K562 (cell line): ENCODE measurements at regions not wholly inside any gene's neighbourhood (a gene's known extent, or its start where the extent isn't known, plus 50 kb on each side); places are given as distances from the start of the nearest gene placed in this dataset.

Source experiments
- ATAC-seq: fragments of 200-7000 bp; cut with Tn5 transposase; 3 replicates; pipeline ENCODE4 v1.9.1; 2020; ENCODE audit warnings: moderate library complexity
- BruUV-seq: library from RNA; stranded (reverse); fragments of 400-500 nt; replicated peaks from 2 replicates; lab custom pipeline; 2021; lab: Mats Ljungman, UMichigan
- CTCF ChIA-PET: fragments of 300-600 bp; formaldehyde crosslinking; extraction: SDS; loops from one replicate; lab custom pipeline; 2021; ENCODE audit warnings: low intra/inter-chr PET ratio; lab: Yijun Ruan, JAX
- POLR2A ChIA-PET: fragments of 300-600, 350-650 bp; sonication (Branson Sonifier 250); formaldehyde crosslinking; extraction: SDS; loops from one replicate; lab custom pipeline; 2021; ENCODE audit warnings: antibody characterized with exemption, inconsistent platforms; lab: Yijun Ruan, JAX
- DNase-seq, 4 experiments: peaks; one replicate each; pipeline versions ENCODE4 v3.0.0 to v3.0.0-alpha.2; 2011 to 2018; ENCODE audit warnings: low spot score in 3 of 4, mixed read lengths in 3 of 4; ENCODE audit errors: extremely low read depth in 1 of 4
- FAIRE-seq: peaks from 2 replicates; lab custom pipeline; 2011; peaks lifted over from hg19 to GRCh38; lab: Jason Lieb, UNC
- H2AFZ ChIP-seq: 2 replicates; pipeline ENCODE4 v1.6.0; 2011; ENCODE audit warnings: low read depth, low read length, control low read depth, inconsistent platforms
- H3K27ac ChIP-seq: fragments of 200-600 bp; 3 replicates; pipeline ENCODE4 v1.8.0; 2011; ENCODE audit warnings: low read depth, mild to moderate bottlenecking, control low read depth, inconsistent platforms, low read length, moderate library complexity, mixed read lengths; ENCODE audit errors: extremely low read depth
- H3K27me3 ChIP-seq, 2 experiments: fragments of 300-600 bp in 1 of 2; 2 replicates in 1 of 2; 3 replicates in 1 of 2; pipeline versions ENCODE4 v1.6.0 to v1.8.0; 2011; ENCODE audit warnings: inconsistent platforms in 2 of 2, low read length in 2 of 2, mild to moderate bottlenecking in 1 of 2, mixed read lengths in 1 of 2, moderate library complexity in 1 of 2; ENCODE audit not compliant: control insufficient read depth in 2 of 2, insufficient read depth in 2 of 2
- H3K36me3 ChIP-seq: fragments of 300-600 bp; 3 replicates; pipeline ENCODE4 v1.8.0; 2011; ENCODE audit warnings: mild to moderate bottlenecking, low read length, inconsistent platforms; ENCODE audit not compliant: control insufficient read depth, insufficient read depth
- H3K4me1 ChIP-seq, 2 experiments: fragments of 200-600 bp in 1 of 2; replicated peaks in 1 of 2; 2 replicates in 1 of 2; 3 replicates in 1 of 2; pipeline versions ENCODE4 v1.5.1 to v1.8.0; 2011; ENCODE audit warnings: inconsistent platforms in 2 of 2, low read length in 2 of 2, mild to moderate bottlenecking in 1 of 2, mixed read lengths in 1 of 2, moderate library complexity in 1 of 2; ENCODE audit not compliant: control insufficient read depth in 2 of 2, insufficient read depth in 2 of 2
- H3K4me2 ChIP-seq: 2 replicates; pipeline ENCODE4 v1.6.1; 2011; ENCODE audit warnings: low read length, control low read depth, inconsistent platforms, mixed read lengths; ENCODE audit not compliant: insufficient read depth
- H3K4me3 ChIP-seq: fragments of 200-600 bp; sonication (generic), shearing (Covaris generic); 2 replicates; pipeline ENCODE4 v1.5.1; 2016; ENCODE audit warnings: control low read depth, inconsistent platforms
- H3K79me2 ChIP-seq: fragments of 200-600 bp; 3 replicates; pipeline ENCODE4 v1.8.0; 2011; ENCODE audit warnings: low read length, inconsistent platforms; ENCODE audit not compliant: control insufficient read depth, insufficient read depth
- H3K9ac ChIP-seq, 2 experiments: 2 replicates each; pipeline versions ENCODE4 v1.6.0 to v1.6.1; 2011; ENCODE audit warnings: low read depth in 2 of 2, low read length in 2 of 2, control low read depth in 1 of 2, inconsistent platforms in 1 of 2, mild to moderate bottlenecking in 1 of 2, mixed read lengths in 1 of 2; ENCODE audit not compliant: insufficient read depth in 1 of 2
- H3K9me1 ChIP-seq: one replicate; pipeline ENCODE4 v1.6.0; 2011; ENCODE audit warnings: inconsistent platforms, mild to moderate bottlenecking, low read length, moderate library complexity; ENCODE audit not compliant: control insufficient read depth, insufficient read depth
- H3K9me3 ChIP-seq: replicated peaks from 2 replicates; pipeline ENCODE4 v1.5.1; 2011; ENCODE audit warnings: low read depth, low read length, inconsistent platforms; ENCODE audit not compliant: control insufficient read depth, insufficient read depth
- H4K20me1 ChIP-seq: replicated peaks from 2 replicates; pipeline ENCODE4 v1.6.1; 2011; ENCODE audit warnings: low read length, inconsistent platforms, mixed read lengths; ENCODE audit not compliant: control insufficient read depth, insufficient read depth
- ARNT ChIP-seq, 2 experiments: fragments of 450-650 bp; IDR thresholded peaks; 2 replicates each; pipeline ENCODE4 v1.6.1; 2016; ENCODE audit warnings: mild to moderate bottlenecking in 1 of 2
- CREB5 ChIP-seq: fragments of 250-450 bp; sonication (Bioruptor Pico); IDR thresholded peaks from 2 replicates; pipeline ENCODE4 v1.5.0; 2020; ENCODE audit warnings: mild to moderate bottlenecking
- EZH2 ChIP-seq: IDR thresholded peaks from 2 replicates; pipeline ENCODE4 v1.6.1; 2012; ENCODE audit warnings: low read depth, mild to moderate bottlenecking, inconsistent platforms, low read length, borderline replicate concordance
- GATAD2A ChIP-seq: fragments of 450-650 bp; IDR thresholded peaks from 2 replicates; pipeline ENCODE4 v1.6.1; 2017
- HMG20B ChIP-seq: fragments of 250-450 bp; sonication (Bioruptor Pico); IDR thresholded peaks from 2 replicates; pipeline ENCODE4 v1.5.0; 2021; ENCODE audit warnings: mild to moderate bottlenecking
- NUFIP1 ChIP-seq: fragments of 450-650 bp; IDR thresholded peaks from 2 replicates; pipeline ENCODE4 v1.6.1; 2018; ENCODE audit not compliant: partially characterized antibody
- POU5F1 ChIP-seq: fragments of 150-350 bp; IDR thresholded peaks from 2 replicates; pipeline ENCODE4 v1.6.1; 2014; ENCODE audit warnings: borderline replicate concordance, low read length, low read depth, mild to moderate bottlenecking; ENCODE audit not compliant: partially characterized antibody
- PURB ChIP-seq: sonication (generic); formaldehyde crosslinking; IDR thresholded peaks from 2 replicates; pipeline ENCODE4 v1.9.0; 2021; ENCODE audit warnings: low read depth, mild to moderate bottlenecking, missing genetic modification reagents
- SIN3B ChIP-seq: fragments of 450-650 bp; IDR thresholded peaks from 2 replicates; pipeline ENCODE4 v1.6.1; 2017; ENCODE audit warnings: low read depth, mild to moderate bottlenecking, moderate library complexity
- SRSF9 ChIP-seq: fragments of 200-400 bp; formaldehyde crosslinking; IDR thresholded peaks from 2 replicates; pipeline ENCODE4 v1.6.1; 2017; ENCODE audit warnings: low read depth, low read length, borderline replicate concordance
- U2AF2 ChIP-seq: fragments of 200-400 bp; formaldehyde crosslinking; optimal IDR thresholded peaks from 2 replicates; pipeline ENCODE3; 2017; ENCODE audit warnings: low read depth, mild to moderate bottlenecking, low read length
- USF2 ChIP-seq: sonication (generic); formaldehyde crosslinking; IDR thresholded peaks from 2 replicates; pipeline ENCODE4 v1.5.0; 2020; ENCODE audit warnings: missing genetic modification reagents
- XRCC5 ChIP-seq: fragments of 200-400 bp; formaldehyde crosslinking; IDR thresholded peaks from 2 replicates; pipeline ENCODE4 v1.6.1; 2017; ENCODE audit warnings: low read depth, mild to moderate bottlenecking, low read length
- ZBTB5 ChIP-seq: fragments of 450-650 bp; IDR thresholded peaks from 2 replicates; pipeline ENCODE4 v1.6.1; 2017; ENCODE audit warnings: antibody characterized with exemption
- ZFP36 ChIP-seq: fragments of 150-350 bp; IDR thresholded peaks from 2 replicates; pipeline ENCODE4 v1.6.1; 2018; ENCODE audit warnings: low read length, low read depth; ENCODE audit not compliant: partially characterized antibody
- ZNF143 ChIP-seq: sonication (generic); formaldehyde crosslinking; IDR thresholded peaks from 2 replicates; pipeline ENCODE4 v1.9.0; 2022; ENCODE audit warnings: mild to moderate bottlenecking, missing genetic modification reagents
- WGBS: fragments of 100-300 bp; shearing (Covaris generic); methylation state at CpG from one replicate; pipeline ENCODE4 v1.1.6; 2016; ENCODE audit warnings: low coverage, mixed read lengths; ENCODE audit not compliant: insufficient coverage; ENCODE audit errors: missing lambda C conversion rate; 5-methylcytosine and 5-hydroxymethylcytosine counted together
- in situ Hi-C: fragments of 300-500 bp; cut with MboI; formaldehyde crosslinking; loops from 4 replicates; pipeline ENCODE4 v1.15.0; 2018; ENCODE audit warnings: inconsistent platforms, mixed read lengths
- intact Hi-C: fragments of 100-400 bp; cut with micrococcal nuclease; formaldehyde crosslinking; loops from 2 replicates; pipeline ENCODE4 v1.14.2; 2022
- TF ChIP-seq, protein P1 (sequence below): fragments of 450-650 bp; IDR thresholded peaks from 2 replicates; pipeline ENCODE4 v1.6.1; 2014; ENCODE audit warnings: low read depth, mild to moderate bottlenecking, moderate library complexity, borderline replicate concordance
- TF ChIP-seq, protein P2 (sequence below): fragments of 250-450 bp; sonication (Bioruptor Pico); IDR thresholded peaks from 2 replicates; pipeline ENCODE4 v1.6.1; 2021; ENCODE audit warnings: mild to moderate bottlenecking

- H3K27ac ChIP-seq, result no peak overlapping the region
- DNase-seq (no peak), ATAC-seq (no peak), FAIRE-seq (no peak)
- H3K36me3 ChIP-seq, result no peaks in the 10 kb centered on the region
- no peak for TF ChIP-seq ZFP36
- TF ChIP-seq CREB5 (CRISPR knock-in tag), result no peak
- no peak for TF ChIP-seq U2AF2
- TF ChIP-seq ZBTB5, result no peak
- no peak for TF ChIP-seq SIN3B
- TF ChIP-seq POU5F1, result no peak
- no peak for TF ChIP-seq GATAD2A
- no peak for TF ChIP-seq USF2 (CRISPR knock-in tag)
- TF ChIP-seq SRSF9, result no peak
- no peak for TF ChIP-seq PURB (CRISPR knock-in tag)
- TF ChIP-seq NUFIP1, result no peak
- TF ChIP-seq, protein P1, sequence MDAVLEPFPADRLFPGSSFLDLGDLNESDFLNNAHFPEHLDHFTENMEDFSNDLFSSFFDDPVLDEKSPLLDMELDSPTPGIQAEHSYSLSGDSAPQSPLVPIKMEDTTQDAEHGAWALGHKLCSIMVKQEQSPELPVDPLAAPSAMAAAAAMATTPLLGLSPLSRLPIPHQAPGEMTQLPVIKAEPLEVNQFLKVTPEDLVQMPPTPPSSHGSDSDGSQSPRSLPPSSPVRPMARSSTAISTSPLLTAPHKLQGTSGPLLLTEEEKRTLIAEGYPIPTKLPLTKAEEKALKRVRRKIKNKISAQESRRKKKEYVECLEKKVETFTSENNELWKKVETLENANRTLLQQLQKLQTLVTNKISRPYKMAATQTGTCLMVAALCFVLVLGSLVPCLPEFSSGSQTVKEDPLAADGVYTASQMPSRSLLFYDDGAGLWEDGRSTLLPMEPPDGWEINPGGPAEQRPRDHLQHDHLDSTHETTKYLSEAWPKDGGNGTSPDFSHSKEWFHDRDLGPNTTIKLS, result no peak
- TF ChIP-seq ZNF143 (CRISPR knock-in tag), result no peak
- no peak for TF ChIP-seq ARNT (IDR thresholded peaks at IDR 0.05)
- TF ChIP-seq, protein P2, sequence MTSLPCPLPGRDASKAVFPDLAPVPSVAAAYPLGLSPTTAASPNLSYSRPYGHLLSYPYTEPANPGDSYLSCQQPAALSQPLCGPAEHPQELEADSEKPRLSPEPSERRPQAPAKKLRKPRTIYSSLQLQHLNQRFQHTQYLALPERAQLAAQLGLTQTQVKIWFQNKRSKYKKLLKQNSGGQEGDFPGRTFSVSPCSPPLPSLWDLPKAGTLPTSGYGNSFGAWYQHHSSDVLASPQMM (CRISPR knock-in tag), result no peak
- TF ChIP-seq EZH2, result no peak
- no peak for TF ChIP-seq XRCC5
- no peak for TF ChIP-seq HMG20B (CRISPR knock-in tag)
- H4K20me1 ChIP-seq, result no peaks in the 10 kb centered on the region
- in situ Hi-C loops, result no loop called here
- no peaks in the 10 kb centered on the region for H3K9me1 ChIP-seq
- peaks cover 0 to 2% of the 10 kb centered on the region in 2 experiments; a peak in 1 of 5 replicates for H3K27me3 ChIP-seq
- no peaks in the 10 kb centered on the region for H3K4me1 ChIP-seq
- WGBS, result 0% methylated on average over 5 of the region's 5 CpGs
- H3K9ac ChIP-seq, result no peak overlapping the region
- ChIA-PET CTCF (no interaction called here), POLR2A (interaction anchor here (1.1 kb wide), 1 partner anchor 9 kb away, joined by 3 read pairs; no protein-coding TSS in a partner anchor)
- intact Hi-C loops, result no loop called here
- no peaks in the 10 kb centered on the region for H3K9me3 ChIP-seq
- H3K79me2 ChIP-seq, result no peaks in the 10 kb centered on the region
- no peak overlapping the region for H3K4me3 ChIP-seq
- H3K4me2 ChIP-seq, result no peak overlapping the region
- no peak overlapping the region for H2AFZ ChIP-seq
- no TSS peak for BruUV-seq
Measured at GRCh38 chr7:23915236-23915635, 205.2 kb downstream of the STK31 start.
